Mucosa of stomach (tissue), 1 donor: ENCODE measurements at regions not wholly inside any gene's neighbourhood (a gene's known extent, or its start where the extent isn't known, plus 50 kb on each side); places are given as distances from the start of the nearest gene placed in this dataset.
"Not testable (repeated sequence)": the region's sequence is repeated elsewhere in the genome, so short reads cannot be mapped to it uniquely, and the experiment has no call there.

Source experiments
- H3K27me3 ChIP-seq: one replicate; pipeline ENCODE4 v1.7.0; 2013; ENCODE audit warnings: mild to moderate bottlenecking, low read length; ENCODE audit not compliant: control insufficient read depth, insufficient read depth
- H3K36me3 ChIP-seq: one replicate; pipeline ENCODE4 v1.7.0; 2013; ENCODE audit warnings: low read length; ENCODE audit not compliant: control insufficient read depth, insufficient read depth
- H3K4me1 ChIP-seq: one replicate; pipeline ENCODE4 v1.7.0; 2013; ENCODE audit warnings: mild to moderate bottlenecking, low read length; ENCODE audit not compliant: control insufficient read depth, insufficient read depth
- H3K4me3 ChIP-seq: one replicate; pipeline ENCODE4 v1.7.0; 2013; ENCODE audit warnings: low read length
- H3K9ac ChIP-seq: one replicate; pipeline ENCODE4 v1.7.0; 2013; ENCODE audit warnings: mild to moderate bottlenecking, low read length, moderate library complexity
- H3K9me3 ChIP-seq: one replicate; pipeline ENCODE4 v1.7.0; 2013; ENCODE audit warnings: mild to moderate bottlenecking, low read length, moderate library complexity; ENCODE audit not compliant: control insufficient read depth
- donor health status: Pancreatic carcinoma.

GRCh38 chr11:134501406-134502152 lies 89.5 kb upstream of the B3GAT1 start:
- H3K27me3 ChIP-seq = no peaks in the 10 kb centered on the region
- peaks cover 11% of the 10 kb centered on the region for H3K4me1 ChIP-seq
- no peaks in the 10 kb centered on the region for H3K36me3 ChIP-seq
- H3K9me3 ChIP-seq = no peaks in the 10 kb centered on the region
- H3K4me3 ChIP-seq = no peak overlapping the region
- H3K9ac ChIP-seq = no peak overlapping the region

GRCh38 chr11:134500621-134501020 lies 88.6 kb upstream of the B3GAT1 start:
- no peak overlapping the region for H3K4me3 ChIP-seq
- no peaks in the 10 kb centered on the region for H3K36me3 ChIP-seq
- H3K27me3 ChIP-seq = no peaks in the 10 kb centered on the region
- H3K4me1 ChIP-seq = peaks cover 11% of the 10 kb centered on the region
- H3K9me3 ChIP-seq = no peaks in the 10 kb centered on the region
- no peak overlapping the region for H3K9ac ChIP-seq

GRCh38 chr11:134499990-134500389 lies 87.9 kb upstream of the B3GAT1 start:
- no peaks in the 10 kb centered on the region for H3K9me3 ChIP-seq
- no peak overlapping the region for H3K9ac ChIP-seq

GRCh38 chr11:134498326-134499139 lies 86.5 kb upstream of the B3GAT1 start:
- H3K27me3 ChIP-seq = no peaks in the 10 kb centered on the region
- peaks cover 11% of the 10 kb centered on the region for H3K4me1 ChIP-seq
- H3K36me3 ChIP-seq = no peaks in the 10 kb centered on the region
- H3K9me3 ChIP-seq = no peaks in the 10 kb centered on the region
- no peak overlapping the region for H3K4me3 ChIP-seq
- no peak overlapping the region for H3K9ac ChIP-seq

More at GRCh38 chr11:134499990-134500389, 87.9 kb upstream of the B3GAT1 start:
- no peaks in the 10 kb centered on the region for H3K36me3 ChIP-seq
- H3K27me3 ChIP-seq = no peaks in the 10 kb centered on the region
- no peak overlapping the region for H3K4me3 ChIP-seq
- H3K4me1 ChIP-seq = peaks cover 11% of the 10 kb centered on the region

GRCh38 chr11:134497586-134497985 lies 85.5 kb upstream of the B3GAT1 start:
- Histone ChIP-seq H3K27me3 (no peaks in the 10 kb centered on the region), H3K9ac (no peak overlapping the region), H3K4me1 (peaks cover 11% of the 10 kb centered on the region), H3K4me3 (no peak overlapping the region), H3K9me3 (no peaks in the 10 kb centered on the region), H3K36me3 (no peaks in the 10 kb centered on the region)

GRCh38 chr11:134496058-134496457 lies 84.0 kb upstream of the B3GAT1 start:
- not testable (repeated sequence) for H3K9me3 ChIP-seq, H3K4me3 ChIP-seq, H3K27me3 ChIP-seq, H3K36me3 ChIP-seq, H3K9ac ChIP-seq
- H3K4me1 ChIP-seq = peaks cover 11% of the 10 kb centered on the region

GRCh38 chr11:134494395-134494794 lies 82.4 kb upstream of the B3GAT1 start:
- H3K4me1 ChIP-seq = peaks cover 11% of the 10 kb centered on the region
- H3K9me3 ChIP-seq, H3K4me3 ChIP-seq, H3K9ac ChIP-seq, H3K36me3 ChIP-seq, H3K27me3 ChIP-seq: not testable (repeated sequence)

- H3K36me3 ChIP-seq, H3K4me1 ChIP-seq, H3K27me3 ChIP-seq, H3K9ac ChIP-seq, H3K4me3 ChIP-seq, H3K9me3 ChIP-seq: not testable (repeated sequence)
Observed at GRCh38 chr11:134492411-134492810, 80.4 kb upstream of the B3GAT1 start.

- no peaks in the 10 kb centered on the region for H3K4me1 ChIP-seq
- H3K9me3 ChIP-seq = no peaks in the 10 kb centered on the region
- no peak overlapping the region for H3K4me3 ChIP-seq
- H3K9ac ChIP-seq = no peak overlapping the region
- no peaks in the 10 kb centered on the region for H3K36me3 ChIP-seq
- H3K27me3 ChIP-seq = no peaks in the 10 kb centered on the region
Observed at GRCh38 chr11:134489728-134490127, 77.7 kb upstream of the B3GAT1 start.

- no peaks in the 10 kb centered on the region for H3K36me3 ChIP-seq
Observed at GRCh38 chr11:134488913-134489312, 76.9 kb upstream of the B3GAT1 start.

GRCh38 chr11:134488512-134488911 lies 76.5 kb upstream of the B3GAT1 start:
- Histone ChIP-seq H3K4me1 (no peaks in the 10 kb centered on the region), H3K9ac (no peak overlapping the region), H3K27me3 (no peaks in the 10 kb centered on the region), H3K4me3 (no peak overlapping the region), H3K9me3 (no peaks in the 10 kb centered on the region), H3K36me3 (no peaks in the 10 kb centered on the region)

More at GRCh38 chr11:134488913-134489312, 76.9 kb upstream of the B3GAT1 start:
- Histone ChIP-seq H3K9me3 (no peaks in the 10 kb centered on the region), H3K4me3 (no peak overlapping the region), H3K27me3 (no peaks in the 10 kb centered on the region), H3K4me1 (no peaks in the 10 kb centered on the region), H3K9ac (no peak overlapping the region)

- no peaks in the 10 kb centered on the region for H3K27me3 ChIP-seq
- H3K4me1 ChIP-seq = no peaks in the 10 kb centered on the region
- H3K9me3 ChIP-seq = no peaks in the 10 kb centered on the region
- no peak overlapping the region for H3K9ac ChIP-seq
- H3K36me3 ChIP-seq = no peaks in the 10 kb centered on the region
- no peak overlapping the region for H3K4me3 ChIP-seq
Observed at GRCh38 chr11:134487696-134488095, 75.7 kb upstream of the B3GAT1 start.
